ENCODE measurements at regions not wholly inside any gene's neighbourhood (a gene's known extent, or its start where the extent isn't known, plus 50 kb on each side); places are given as distances from the start of the nearest gene placed in this dataset.
"Not testable (repeated sequence)": the region's sequence is repeated elsewhere in the genome, so short reads cannot be mapped to it uniquely, and the experiment has no call there.

DNA sequence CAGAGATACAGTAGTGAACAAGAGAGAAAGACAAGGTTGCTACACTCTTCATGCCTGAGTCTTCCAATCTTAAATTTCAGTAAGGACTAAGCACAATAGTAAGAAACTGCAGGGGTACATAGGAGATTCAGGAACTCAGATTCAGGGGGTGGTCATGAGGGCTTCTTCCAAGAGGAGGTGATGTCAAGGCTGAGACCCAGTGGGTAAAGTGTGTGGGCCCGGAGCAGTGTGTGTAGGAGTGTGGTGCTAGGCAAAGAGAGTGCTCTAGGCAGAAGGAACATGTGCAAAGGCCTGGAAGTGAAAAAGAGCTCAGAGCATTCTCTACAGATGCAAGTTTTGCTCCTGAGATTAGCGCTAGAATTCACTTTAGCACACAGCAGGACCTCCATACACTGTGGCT is 102.9 kb upstream of the SPATA12 start:
- H3K9me3 ChIP-seq (ENCODE audit: control insufficient read depth, low read depth, low read length), result no peaks in the 10 kb centered on the region
- H3K4me3 ChIP-seq (ENCODE audit: low read length), result no peak overlapping the region
- 100% methylated on average over 2 of the region's 2 CpGs for WGBS (ENCODE audit: insufficient coverage, low lambda C conversion rate)
- no peaks in the 10 kb centered on the region for H3K4me1 ChIP-seq (ENCODE audit: control insufficient read depth, insufficient read depth, low read length)
- no peak for DNase-seq
- H3K27me3 ChIP-seq (ENCODE audit: control insufficient read depth, insufficient read depth, low read length), result no peaks in the 10 kb centered on the region
- no peak overlapping the region for H3K27ac ChIP-seq (ENCODE audit: low read length)
- no peaks in the 10 kb centered on the region for H3K36me3 ChIP-seq (ENCODE audit: control insufficient read depth, insufficient read depth, low read length)

DNA sequence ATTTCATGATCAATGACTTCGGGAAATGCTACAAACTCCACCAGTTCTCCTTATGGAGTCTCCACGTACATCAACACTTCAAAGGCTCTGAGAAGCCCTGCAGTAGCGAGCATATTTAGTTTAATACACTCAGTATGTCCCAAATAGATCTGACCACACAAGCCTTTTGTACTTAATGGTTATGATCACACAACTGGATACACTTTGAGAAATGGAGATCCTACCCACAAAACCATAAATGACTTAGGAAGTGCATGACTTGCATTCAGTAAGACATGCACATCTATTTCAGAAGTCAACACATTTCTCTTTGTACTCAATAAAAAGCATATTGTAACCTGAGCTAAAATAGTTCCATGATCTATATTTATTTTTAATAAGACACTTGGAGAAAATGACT is 103.6 kb upstream of the SPATA12 start:
- no CpG with 5 or more reads among the region's 3 CpGs for WGBS (ENCODE audit: insufficient coverage, low lambda C conversion rate)

DNA sequence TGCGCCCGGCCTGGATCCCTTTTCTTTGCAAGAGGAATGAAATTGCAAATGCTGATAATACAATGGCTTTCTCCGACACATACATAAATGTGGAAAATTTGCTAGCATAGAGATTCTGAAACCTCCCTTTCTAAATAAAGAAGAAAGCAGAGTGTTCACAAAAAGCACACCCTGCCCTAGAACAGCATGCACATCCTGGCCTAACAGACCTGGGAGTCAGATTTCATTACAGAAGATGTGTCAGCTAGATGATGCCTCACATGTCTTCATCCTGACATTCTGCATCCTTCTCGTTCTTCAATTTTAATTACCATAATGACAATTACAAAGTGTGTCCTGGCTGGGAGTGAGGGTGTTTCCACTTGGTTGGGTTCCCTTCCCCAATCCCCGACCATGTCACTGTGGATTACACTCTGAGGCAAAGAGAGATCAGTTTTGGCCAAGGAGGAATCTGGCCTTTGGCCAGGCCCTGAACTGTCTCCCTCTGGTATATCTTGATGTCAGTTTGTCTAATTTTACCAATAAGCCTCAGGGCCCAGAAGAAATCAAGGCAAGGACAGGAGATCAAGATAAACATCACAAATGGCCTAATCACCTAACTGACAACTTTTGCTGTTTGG is 104.9 kb upstream of the SPATA12 start:
- H3K4me1 ChIP-seq (ENCODE audit: control insufficient read depth, insufficient read depth, low read length), result no peaks in the 10 kb centered on the region
- H3K4me3 ChIP-seq (ENCODE audit: low read length), result no peak overlapping the region
- H3K9me3 ChIP-seq (ENCODE audit: control insufficient read depth, low read depth, low read length), result no peaks in the 10 kb centered on the region
- no peaks in the 10 kb centered on the region for H3K27me3 ChIP-seq (ENCODE audit: control insufficient read depth, insufficient read depth, low read length)
- H3K27ac ChIP-seq (ENCODE audit: low read length), result no peak overlapping the region
- no peak for DNase-seq
- no peaks in the 10 kb centered on the region for H3K36me3 ChIP-seq (ENCODE audit: control insufficient read depth, insufficient read depth, low read length)
- no CpG with 5 or more reads among the region's 5 CpGs for WGBS (ENCODE audit: insufficient coverage, low lambda C conversion rate)

More for the DNA sequence above, 103.6 kb upstream of the SPATA12 start:
- Histone ChIP-seq H3K27ac (ENCODE audit: low read length) (no peak overlapping the region), H3K9me3 (ENCODE audit: control insufficient read depth, low read depth, low read length) (no peaks in the 10 kb centered on the region), H3K27me3 (ENCODE audit: control insufficient read depth, insufficient read depth, low read length) (no peaks in the 10 kb centered on the region), H3K4me1 (ENCODE audit: control insufficient read depth, insufficient read depth, low read length) (no peaks in the 10 kb centered on the region), H3K4me3 (ENCODE audit: low read length) (no peak overlapping the region), H3K36me3 (ENCODE audit: control insufficient read depth, insufficient read depth, low read length) (no peaks in the 10 kb centered on the region)
- no peak for DNase-seq

DNA sequence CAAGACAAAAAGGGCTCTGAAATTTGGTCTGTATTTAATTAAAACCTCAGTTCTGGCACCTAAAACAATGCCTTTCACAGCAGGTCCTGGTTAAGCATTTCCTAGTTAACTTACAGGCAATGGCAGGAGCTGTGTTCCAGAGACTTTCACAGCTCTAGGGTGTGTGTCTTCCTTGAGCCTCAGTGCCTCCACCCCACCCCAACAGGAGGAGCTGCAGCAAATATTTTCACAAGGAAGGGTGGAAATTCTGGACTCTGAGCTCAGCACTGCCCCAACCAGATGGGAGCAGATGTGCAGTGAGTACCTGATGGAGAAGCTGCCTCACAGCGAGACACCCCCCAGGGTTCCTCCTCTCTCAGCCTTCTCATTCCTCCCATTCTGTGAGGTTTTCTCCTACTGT is 106.3 kb upstream of the SPATA12 start:
- no peak overlapping the region for H3K4me3 ChIP-seq (ENCODE audit: low read length)
- no peaks in the 10 kb centered on the region for H3K36me3 ChIP-seq (ENCODE audit: control insufficient read depth, insufficient read depth, low read length)
- no peak for DNase-seq
- no peak overlapping the region for H3K27ac ChIP-seq (ENCODE audit: low read length)
- no peaks in the 10 kb centered on the region for H3K9me3 ChIP-seq (ENCODE audit: control insufficient read depth, low read depth, low read length)
- H3K27me3 ChIP-seq (ENCODE audit: control insufficient read depth, insufficient read depth, low read length), result no peaks in the 10 kb centered on the region
- no CpG with 5 or more reads among the region's 1 CpG for WGBS (ENCODE audit: insufficient coverage, low lambda C conversion rate)
- H3K4me1 ChIP-seq (ENCODE audit: control insufficient read depth, insufficient read depth, low read length), result no peaks in the 10 kb centered on the region

DNA sequence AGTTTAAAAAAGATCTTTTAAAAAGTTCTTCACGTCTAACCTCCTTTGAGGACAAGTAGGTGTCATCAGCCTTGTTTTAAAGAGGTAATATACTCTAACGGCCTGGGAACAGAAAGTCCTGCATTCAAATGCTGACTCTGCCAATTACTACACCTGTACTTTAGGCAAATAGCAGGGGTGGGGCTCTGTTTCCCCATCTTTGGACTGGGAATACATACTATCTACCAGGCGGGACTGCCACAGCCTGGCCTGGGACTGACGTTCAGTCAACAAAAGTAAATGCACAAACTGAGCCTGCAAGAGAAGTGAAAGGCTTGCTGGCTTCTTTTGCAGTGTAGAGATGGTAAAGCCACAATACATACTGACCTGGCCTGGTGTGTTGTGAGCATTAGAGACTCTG is 107.6 kb upstream of the SPATA12 start:
- no peak for DNase-seq
- Histone ChIP-seq H3K27me3 (ENCODE audit: control insufficient read depth, insufficient read depth, low read length) (no peaks in the 10 kb centered on the region), H3K36me3 (ENCODE audit: control insufficient read depth, insufficient read depth, low read length) (no peaks in the 10 kb centered on the region), H3K4me1 (ENCODE audit: control insufficient read depth, insufficient read depth, low read length) (no peaks in the 10 kb centered on the region), H3K9me3 (ENCODE audit: control insufficient read depth, low read depth, low read length) (no peaks in the 10 kb centered on the region), H3K27ac (ENCODE audit: low read length) (no peak overlapping the region), H3K4me3 (ENCODE audit: low read length) (no peak overlapping the region)
- no CpG with 5 or more reads among the region's 4 CpGs for WGBS (ENCODE audit: insufficient coverage, low lambda C conversion rate)

DNA sequence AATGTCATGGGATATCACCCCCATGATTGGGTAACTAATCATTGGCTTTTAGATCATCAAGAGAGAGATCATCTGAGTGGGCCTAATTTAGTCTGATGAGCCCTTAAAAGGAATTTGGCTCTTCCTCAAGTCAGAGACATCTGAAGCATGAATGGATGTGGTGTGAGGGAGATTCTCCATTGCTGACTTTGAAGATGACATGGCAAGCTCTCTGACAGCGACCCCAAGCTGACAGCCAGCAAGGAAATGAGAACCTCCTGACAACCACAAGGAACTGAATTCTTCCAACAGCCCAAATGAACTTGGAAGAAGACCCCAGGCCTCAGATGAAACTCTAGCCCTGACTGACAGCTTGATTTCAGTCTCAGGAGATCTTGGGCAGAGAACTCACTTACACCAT is 108.4 kb upstream of the SPATA12 start:
- no peak overlapping the region for H3K4me3 ChIP-seq (ENCODE audit: low read length)
- WGBS (ENCODE audit: insufficient coverage, low lambda C conversion rate), result no CpG with 5 or more reads among the region's 1 CpG
- H3K9me3 ChIP-seq (ENCODE audit: control insufficient read depth, low read depth, low read length), result no peaks in the 10 kb centered on the region
- no peaks in the 10 kb centered on the region for H3K27me3 ChIP-seq (ENCODE audit: control insufficient read depth, insufficient read depth, low read length)
- no peak for DNase-seq
- H3K4me1 ChIP-seq (ENCODE audit: control insufficient read depth, insufficient read depth, low read length), result no peaks in the 10 kb centered on the region
- no peak overlapping the region for H3K27ac ChIP-seq (ENCODE audit: low read length)
- H3K36me3 ChIP-seq (ENCODE audit: control insufficient read depth, insufficient read depth, low read length), result no peaks in the 10 kb centered on the region

DNA sequence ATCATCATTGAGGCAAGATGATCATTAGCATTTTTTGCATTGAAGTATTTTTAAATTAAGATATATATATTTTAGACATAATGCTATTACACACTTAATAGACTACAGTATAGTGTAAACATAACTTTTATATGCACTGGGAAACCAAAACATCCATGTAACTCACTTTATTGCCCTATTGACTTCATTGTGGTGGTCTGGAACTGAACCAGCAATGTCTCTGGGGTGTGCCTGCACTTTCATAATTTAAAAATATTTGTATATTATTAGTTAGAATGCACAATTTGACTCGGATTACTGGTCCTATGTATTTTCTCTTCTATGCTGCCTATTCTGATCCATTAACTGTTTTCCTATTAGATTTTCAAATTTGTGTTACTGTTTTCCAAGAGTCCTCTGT is 109.1 kb upstream of the SPATA12 start:
- no peaks in the 10 kb centered on the region for H3K9me3 ChIP-seq (ENCODE audit: control insufficient read depth, low read depth, low read length)
- H3K27me3 ChIP-seq (ENCODE audit: control insufficient read depth, insufficient read depth, low read length), result no peaks in the 10 kb centered on the region
- H3K4me1 ChIP-seq (ENCODE audit: control insufficient read depth, insufficient read depth, low read length), result no peaks in the 10 kb centered on the region
- no peak for DNase-seq
- H3K36me3 ChIP-seq (ENCODE audit: control insufficient read depth, insufficient read depth, low read length), result no peaks in the 10 kb centered on the region
- no peak overlapping the region for H3K4me3 ChIP-seq (ENCODE audit: low read length)
- WGBS (ENCODE audit: insufficient coverage, low lambda C conversion rate), result no CpG with 5 or more reads among the region's 1 CpG
- H3K27ac ChIP-seq (ENCODE audit: low read length), result no peak overlapping the region

DNA sequence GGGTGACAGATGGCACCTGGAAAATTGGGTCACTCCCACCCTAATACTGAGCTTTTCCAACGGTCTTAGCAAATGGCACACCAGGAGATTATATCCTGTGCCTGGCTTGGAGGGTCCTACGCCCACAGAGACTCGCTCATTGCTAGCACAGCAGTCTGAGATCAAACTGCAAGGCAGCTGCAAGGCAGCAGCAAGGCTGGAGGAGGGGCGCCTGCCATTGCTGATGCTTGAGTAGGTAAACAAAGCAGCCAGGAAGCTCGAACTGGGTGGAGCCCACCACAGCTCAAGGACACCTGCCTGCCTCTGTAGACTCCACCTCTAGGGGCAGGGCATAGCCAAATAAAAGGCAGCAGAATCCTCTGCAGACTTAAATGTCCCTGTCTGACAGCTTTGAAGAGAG is 115.1 kb upstream of the SPATA12 start:
- WGBS (ENCODE audit: insufficient coverage, low lambda C conversion rate), result no CpG with 5 or more reads among the region's 5 CpGs
- not testable (repeated sequence) for DNase-seq; H3K27ac ChIP-seq (ENCODE audit: low read length); H3K9me3 ChIP-seq (ENCODE audit: control insufficient read depth, low read depth, low read length); H3K4me3 ChIP-seq (ENCODE audit: low read length); H3K4me1 ChIP-seq (ENCODE audit: control insufficient read depth, insufficient read depth, low read length); H3K27me3 ChIP-seq (ENCODE audit: control insufficient read depth, insufficient read depth, low read length); H3K36me3 ChIP-seq (ENCODE audit: control insufficient read depth, insufficient read depth, low read length)

DNA sequence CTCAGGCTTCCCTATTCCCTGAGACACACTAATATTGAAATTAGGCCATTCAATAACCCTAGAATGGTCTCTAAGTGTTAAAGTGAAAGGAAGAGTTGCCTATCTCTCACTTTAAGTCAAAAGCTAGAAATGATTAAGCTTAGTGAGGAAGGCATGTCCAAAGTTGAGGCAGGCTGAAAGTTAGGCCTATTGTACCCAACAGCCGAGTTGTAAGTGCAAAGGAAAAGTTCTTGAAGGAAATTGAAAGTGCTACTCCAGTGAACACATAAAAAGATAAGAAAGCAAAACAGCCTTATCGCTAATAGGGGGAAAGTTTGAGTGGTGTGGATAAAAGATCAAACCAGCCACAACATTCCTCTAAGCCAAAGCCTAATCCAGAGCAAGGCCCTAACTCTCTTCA is 117.9 kb upstream of the SPATA12 start:
- no CpG with 5 or more reads among the region's 2 CpGs for WGBS (ENCODE audit: insufficient coverage, low lambda C conversion rate)
- H3K9me3 ChIP-seq (ENCODE audit: control insufficient read depth, low read depth, low read length), result no peaks in the 10 kb centered on the region
- peaks cover 22% of the 10 kb centered on the region for H3K27me3 ChIP-seq (ENCODE audit: control insufficient read depth, insufficient read depth, low read length)
- H3K4me1 ChIP-seq (ENCODE audit: control insufficient read depth, insufficient read depth, low read length), result no peaks in the 10 kb centered on the region
- H3K4me3 ChIP-seq (ENCODE audit: low read length), result no peak overlapping the region
- no peak for DNase-seq
- no peak overlapping the region for H3K27ac ChIP-seq (ENCODE audit: low read length)
- no peaks in the 10 kb centered on the region for H3K36me3 ChIP-seq (ENCODE audit: control insufficient read depth, insufficient read depth, low read length)

DNA sequence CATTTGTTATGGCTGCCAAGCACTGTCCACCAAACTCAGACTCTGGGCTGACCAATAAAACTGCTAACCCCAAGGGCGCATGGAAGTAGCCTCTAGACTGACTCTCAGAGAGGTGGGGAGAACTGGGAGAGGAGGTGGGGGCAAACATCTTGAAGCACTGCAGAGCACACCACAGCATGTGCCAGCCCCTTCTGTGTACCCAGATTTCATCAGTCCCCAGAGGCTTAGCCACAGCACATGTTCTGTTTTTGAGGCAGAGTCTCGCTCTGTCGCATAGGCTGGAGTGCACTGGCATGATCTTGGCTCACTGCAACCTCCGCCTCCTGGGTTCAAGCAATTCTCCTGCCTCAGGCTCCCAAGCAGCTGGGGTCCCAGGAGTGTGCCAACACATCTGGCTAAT is 119.5 kb upstream of the SPATA12 start:
- no CpG with 5 or more reads among the region's 4 CpGs for WGBS (ENCODE audit: insufficient coverage, low lambda C conversion rate)
- peaks cover 24% of the 10 kb centered on the region for H3K27me3 ChIP-seq (ENCODE audit: control insufficient read depth, insufficient read depth, low read length)
- no peaks in the 10 kb centered on the region for H3K4me1 ChIP-seq (ENCODE audit: control insufficient read depth, insufficient read depth, low read length)
- DNase-seq, result no peak
- no peak overlapping the region for H3K27ac ChIP-seq (ENCODE audit: low read length)
- H3K9me3 ChIP-seq (ENCODE audit: control insufficient read depth, low read depth, low read length), result no peaks in the 10 kb centered on the region
- no peak overlapping the region for H3K4me3 ChIP-seq (ENCODE audit: low read length)
- no peaks in the 10 kb centered on the region for H3K36me3 ChIP-seq (ENCODE audit: control insufficient read depth, insufficient read depth, low read length)

DNA sequence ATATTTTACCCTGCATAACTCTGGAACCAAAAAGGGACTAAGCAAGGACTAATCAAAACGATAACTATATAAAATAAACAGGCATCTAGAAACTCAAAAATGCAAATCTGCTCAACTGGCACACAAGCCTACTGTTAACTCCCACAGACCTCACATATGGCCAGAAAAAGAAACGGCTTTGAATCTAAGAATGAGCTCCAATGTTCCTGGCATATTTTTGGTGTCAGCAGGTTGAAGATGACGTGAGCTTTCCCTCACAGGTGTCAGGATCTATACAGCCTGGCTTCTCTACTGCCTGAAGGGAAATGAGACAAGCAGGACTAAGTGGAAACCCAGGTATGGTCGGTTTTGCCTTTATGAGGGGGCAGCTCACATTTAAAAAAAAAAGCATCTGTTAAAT is 120.1 kb upstream of the SPATA12 start:
- no peaks in the 10 kb centered on the region for H3K9me3 ChIP-seq (ENCODE audit: control insufficient read depth, low read depth, low read length)
- no peak overlapping the region for H3K4me3 ChIP-seq (ENCODE audit: low read length)
- 100% methylated on average over 1 of the region's 4 CpGs for WGBS (ENCODE audit: insufficient coverage, low lambda C conversion rate)
- DNase-seq, result no peak
- no peaks in the 10 kb centered on the region for H3K4me1 ChIP-seq (ENCODE audit: control insufficient read depth, insufficient read depth, low read length)
- H3K27ac ChIP-seq (ENCODE audit: low read length), result no peak overlapping the region
- no peaks in the 10 kb centered on the region for H3K36me3 ChIP-seq (ENCODE audit: control insufficient read depth, insufficient read depth, low read length)
- peaks cover 26% of the 10 kb centered on the region for H3K27me3 ChIP-seq (ENCODE audit: control insufficient read depth, insufficient read depth, low read length)

Measured in large intestine (tissue), 3 donors.